CD4-positive, alpha-beta T cell treated with Interferon alpha-2 for 1 hour (primary cell): ENCODE measurements at regions not wholly inside any gene's neighbourhood (a gene's known extent, or its start where the extent isn't known, plus 50 kb on each side); places are given as distances from the start of the nearest gene placed in this dataset.

Experiments
- DNase-seq, 2 donors: peaks; one replicate each; pipeline ENCODE4 v3.0.0-alpha.2; 2020 to 2022

DNA sequence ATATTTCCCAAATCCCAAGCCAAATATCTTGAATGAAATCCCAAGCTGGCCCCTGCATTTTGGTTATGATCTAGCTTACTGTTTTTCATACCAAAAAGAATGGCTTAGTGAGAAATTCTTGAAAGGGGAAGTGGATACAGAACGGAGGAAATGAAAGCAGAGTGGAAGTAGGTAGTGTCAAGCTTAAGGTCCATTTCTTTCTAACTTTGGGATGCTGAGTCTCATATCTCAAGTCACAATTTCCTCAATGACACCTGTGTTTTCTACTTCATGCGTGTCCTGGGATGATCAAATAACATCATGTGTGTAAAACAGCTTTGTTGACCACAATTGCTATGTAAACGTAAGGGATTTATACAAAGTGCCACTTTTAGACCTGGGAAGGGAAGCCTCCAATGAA, 238.8 kb upstream of the SLC35B3 start:
- DNase-seq = no peak

DNA sequence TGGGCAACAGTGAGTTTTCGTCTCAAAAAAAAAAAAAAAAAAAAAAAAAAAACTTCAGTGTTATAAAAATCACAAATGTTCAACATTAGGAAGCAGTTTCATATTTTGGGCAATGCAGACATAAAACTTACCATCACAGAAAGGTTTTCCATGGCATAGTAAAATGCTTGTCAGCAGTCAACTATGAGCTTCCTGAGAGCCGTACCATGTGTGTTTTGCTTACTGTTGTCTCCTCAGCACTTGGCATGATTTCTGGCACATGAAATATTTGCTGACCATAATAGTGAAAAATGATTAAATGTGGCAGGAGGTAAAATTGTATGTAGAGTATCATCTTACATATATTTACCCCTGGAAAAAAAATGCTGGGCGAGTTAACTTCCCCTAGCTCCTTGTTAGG, 237.5 kb upstream of the SLC35B3 start:
- DNase-seq = no peak

DNA sequence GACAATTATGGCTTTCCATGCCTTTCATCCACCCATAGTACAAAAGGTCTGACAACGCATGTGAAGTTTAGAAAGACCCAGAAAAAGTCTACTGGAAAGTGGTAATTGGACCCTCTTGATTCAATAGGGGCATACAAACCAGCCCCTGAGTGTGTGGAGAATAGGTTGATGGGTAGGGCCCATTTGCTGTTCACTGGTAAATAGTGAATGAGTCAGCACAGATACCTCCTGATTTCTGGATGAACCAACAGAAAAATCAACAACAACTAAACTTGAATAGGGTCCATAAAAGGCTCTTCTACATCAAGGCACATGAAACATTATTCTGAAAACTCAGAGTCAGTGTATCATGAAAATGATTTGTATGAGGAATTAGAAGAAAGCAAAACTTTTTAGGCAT, 235.4 kb upstream of the SLC35B3 start:
- no peak for DNase-seq

DNA sequence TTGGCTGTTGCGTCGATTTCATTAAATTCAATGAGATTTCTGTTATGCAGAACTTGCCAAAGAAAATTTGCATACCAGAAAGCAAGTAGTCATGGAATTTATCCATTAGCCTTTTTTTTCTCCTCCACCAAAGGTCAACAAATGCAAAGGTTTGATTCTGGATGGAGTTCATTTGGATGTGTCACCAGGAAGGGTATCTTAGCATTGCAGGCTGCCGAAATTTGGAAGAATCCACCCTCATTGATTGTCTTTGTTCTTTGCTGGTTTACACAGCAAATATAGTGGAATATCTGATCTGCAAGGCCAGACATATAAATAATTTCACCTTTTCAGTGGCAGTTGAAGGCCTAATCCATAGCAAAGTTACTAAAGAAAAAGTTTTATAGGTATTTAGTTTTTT, 229.4 kb upstream of the SLC35B3 start:
- DNase-seq = no peak

DNA sequence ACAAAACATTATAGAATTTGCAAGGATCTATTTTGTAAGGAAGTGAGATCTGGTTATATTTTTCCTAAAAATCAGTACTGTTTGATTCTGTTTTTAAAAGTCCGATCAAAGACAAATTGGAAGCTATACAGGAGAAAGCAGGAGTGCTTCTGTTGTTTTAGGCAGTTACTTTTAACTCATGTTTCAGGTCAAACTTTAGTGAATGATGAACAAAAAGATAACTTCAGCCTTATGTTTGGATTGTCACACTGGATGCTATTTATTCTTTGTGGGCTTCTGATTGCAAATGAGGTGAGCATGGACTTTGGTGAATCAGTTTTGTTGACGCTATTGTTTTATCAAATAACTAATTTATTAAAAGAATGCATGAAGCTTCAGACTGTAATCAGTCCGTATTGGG, 228.7 kb upstream of the SLC35B3 start:
- DNase-seq = no peak

DNA sequence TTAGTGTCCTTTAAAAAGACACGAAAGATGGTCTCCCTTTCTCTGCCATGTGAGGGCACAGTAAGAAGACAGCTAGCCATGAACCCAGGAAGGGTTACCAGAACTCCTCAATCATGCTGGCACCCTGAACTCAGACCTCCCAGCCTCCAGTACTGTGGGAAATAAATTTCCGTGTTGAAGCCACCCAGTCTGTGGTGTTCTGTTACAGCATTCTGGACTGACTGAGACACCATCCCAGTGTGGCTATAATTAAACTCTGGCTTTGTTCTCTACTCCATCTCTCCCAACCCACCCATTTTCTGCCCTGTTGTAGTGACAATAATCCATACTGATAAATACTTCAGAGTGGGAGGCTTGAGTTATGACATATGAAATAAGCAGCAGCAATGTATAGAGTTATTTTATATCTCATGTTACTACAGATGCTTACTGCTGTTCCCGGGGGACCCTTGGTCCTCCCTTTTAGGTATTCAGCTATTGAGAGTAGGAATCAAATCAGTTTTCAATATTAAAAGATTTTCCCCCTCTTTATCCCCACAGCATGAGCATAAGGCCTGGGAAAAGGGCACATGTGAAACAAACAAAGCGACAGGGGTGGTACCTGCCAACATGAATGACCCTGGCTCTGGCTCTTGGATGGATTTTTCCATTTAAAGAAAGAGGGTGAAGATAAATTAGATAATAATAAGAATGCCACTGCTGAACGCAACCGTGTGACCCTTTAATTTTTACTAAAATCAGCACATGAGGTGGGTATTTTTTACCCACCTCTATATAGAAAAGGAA, 224.3 kb upstream of the SLC35B3 start:
- no peak for DNase-seq

DNA sequence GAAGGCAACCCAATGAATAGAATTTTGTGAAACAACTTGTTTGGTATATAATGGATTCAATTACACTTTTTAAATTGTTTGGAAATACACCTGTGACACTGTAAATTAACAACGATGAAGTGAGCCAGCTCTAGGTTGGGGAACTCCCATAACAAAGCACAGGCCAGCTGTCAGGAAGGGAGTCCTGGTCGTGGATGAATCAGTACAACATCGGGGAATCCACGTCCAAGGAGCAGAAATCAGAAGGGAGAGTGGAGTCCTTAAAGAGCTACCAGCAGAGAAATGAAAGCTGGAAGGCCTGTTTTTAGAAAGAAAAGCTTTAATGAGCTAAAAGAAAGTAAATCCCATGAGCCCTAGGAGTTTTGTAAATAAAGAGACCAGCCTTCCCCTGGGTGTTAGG, 223.1 kb upstream of the SLC35B3 start:
- DNase-seq = no peak

DNA sequence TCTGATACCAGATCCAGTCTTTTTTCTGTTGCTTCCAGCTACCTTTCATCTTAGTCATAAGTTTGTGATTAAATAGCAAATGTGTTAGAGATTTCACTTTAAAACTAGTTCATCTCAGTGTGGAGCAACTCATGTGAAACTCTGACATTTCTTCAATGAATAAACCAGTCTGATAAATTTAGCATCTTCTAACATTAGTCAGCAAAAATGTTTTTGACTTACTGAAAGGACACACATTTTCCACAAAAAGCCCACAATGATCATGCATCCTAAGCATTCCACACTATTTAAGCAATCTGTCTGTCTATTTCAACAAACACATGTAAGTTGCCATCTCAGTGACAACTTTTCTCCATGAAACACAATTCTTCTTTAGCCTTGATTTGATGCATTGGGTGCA, 222.2 kb upstream of the SLC35B3 start:
- DNase-seq = no peak

DNA sequence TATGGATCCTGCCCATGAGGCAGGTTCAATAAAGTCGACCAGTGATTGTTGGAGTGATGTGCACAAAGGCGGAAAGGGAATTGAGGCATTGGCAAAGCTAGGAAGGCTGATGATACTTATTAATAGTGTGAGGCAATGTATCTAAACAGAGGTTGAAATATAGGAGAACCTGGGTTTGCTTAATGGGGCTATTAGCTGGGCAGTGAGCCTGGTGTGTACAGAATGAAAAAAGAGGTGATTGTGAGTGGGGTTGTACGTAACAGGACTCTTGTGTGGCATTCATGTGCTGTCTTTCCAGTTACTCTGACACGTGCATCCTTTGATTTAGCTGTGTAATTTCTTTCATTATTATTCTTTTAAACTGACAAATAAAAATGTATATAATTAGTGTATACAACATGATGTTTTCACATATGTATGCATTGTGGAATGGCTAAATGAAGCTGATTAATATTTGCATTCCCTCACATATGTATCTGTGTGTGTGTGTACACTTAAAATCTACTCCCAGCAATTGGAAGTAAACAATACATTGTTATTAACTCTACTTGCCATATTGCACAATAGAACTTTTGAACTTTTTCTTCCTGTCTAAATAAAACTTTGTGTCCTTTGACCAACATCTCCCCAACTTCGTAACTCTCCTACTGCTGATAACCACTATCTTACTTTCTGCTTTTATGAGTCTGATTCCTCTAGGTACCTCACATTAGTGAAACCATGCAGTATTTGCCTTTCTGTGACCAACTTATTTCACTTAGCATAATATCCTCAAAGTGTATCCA, 220.5 kb upstream of the SLC35B3 start:
- no peak for DNase-seq

DNA sequence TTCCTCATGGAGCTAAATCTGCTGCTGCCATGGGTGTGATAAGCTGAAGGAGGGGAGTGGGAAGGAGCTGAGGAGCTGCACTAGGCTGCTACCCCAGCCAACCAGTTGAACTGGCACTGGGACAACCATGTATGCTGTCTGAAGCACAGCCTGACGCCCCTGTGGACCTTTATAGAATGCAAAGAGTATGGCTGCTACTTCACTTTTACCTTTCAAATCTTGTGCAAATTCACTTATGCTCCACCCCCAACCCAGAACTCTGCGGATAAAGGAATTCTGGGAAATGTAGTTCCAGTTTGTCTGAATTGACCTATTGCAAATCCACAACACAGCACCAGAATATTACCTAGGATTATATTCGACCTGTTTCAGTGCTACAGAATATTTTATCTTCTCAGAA, 217.4 kb upstream of the SLC35B3 start:
- no peak for DNase-seq

DNA sequence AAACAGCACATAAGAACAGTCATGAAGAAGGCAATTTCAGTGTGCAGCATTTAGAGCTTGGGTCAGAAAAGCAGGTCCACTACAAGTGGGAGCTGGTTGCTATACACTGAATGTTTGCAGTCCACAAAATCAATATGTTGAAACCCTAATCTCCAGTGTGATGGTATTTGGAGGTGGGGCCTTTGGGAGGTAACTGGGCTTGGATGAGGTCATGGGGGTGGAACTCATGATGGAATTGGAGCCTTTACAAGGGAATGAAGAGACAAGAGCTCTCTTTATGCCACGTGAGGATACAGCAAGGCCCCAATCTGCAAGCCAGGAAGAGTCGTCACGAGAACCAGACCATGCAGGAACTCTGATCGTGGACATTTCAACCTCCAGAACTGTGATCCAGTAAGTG, 216.7 kb upstream of the SLC35B3 start:
- DNase-seq = no peak

DNA sequence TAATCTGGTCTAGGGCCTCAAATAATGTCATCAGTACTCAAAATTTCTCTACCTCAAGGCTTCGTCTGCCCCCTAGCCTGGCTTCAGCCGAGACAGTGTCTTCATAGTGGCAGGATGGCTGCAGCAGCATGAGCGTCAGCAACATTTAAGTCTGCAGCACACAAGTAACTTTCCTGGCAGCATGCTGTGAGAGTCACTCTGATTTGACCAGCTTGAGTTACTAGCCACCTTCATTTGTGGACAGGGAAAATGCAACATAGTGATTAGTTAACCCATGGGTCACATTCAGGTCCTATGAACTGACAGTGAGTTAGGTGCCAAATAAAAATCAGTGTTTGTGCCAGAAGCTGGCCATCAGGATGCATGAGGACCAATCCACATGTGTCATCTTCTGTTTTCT, 209.9 kb upstream of the SLC35B3 start:
- no peak for DNase-seq

DNA sequence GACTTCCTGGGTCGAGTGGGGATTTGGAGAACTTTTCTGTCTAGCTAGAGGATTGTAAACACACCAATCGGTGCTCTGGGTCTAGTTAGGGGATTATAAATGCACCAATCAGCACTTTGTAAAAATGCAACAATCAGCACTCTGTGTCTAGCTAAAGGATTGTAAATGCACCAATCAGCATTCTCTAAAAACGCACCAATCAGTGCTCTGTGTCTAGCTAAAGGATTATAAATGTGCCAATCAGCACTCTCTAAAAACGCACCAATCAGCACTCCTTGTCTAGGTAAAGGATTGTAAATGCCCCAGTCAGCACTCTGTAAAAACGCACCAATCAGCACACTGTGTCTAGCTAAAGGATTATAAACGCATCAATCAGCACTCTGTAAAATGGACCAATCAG, 209.0 kb upstream of the SLC35B3 start:
- DNase-seq = no peak

DNA sequence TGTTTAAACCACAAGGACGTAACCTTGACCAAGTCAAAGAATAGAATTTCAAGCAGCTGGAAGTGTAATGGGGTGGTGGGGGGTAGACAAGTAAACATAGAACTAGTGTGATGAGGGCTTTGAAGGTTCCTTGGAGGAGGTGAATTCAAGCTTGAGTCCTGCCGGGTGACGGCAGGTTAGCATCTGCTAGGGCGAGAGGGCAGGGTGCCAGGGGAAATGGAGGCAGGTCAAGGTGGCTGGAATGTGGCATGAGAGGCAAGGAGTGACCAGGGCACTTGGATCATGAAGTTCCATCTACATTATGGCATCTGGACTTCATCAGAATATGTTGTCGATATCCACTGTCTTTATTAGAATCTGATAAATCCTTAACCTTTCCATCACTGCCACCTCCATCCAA, 207.5 kb upstream of the SLC35B3 start:
- DNase-seq = no peak

DNA sequence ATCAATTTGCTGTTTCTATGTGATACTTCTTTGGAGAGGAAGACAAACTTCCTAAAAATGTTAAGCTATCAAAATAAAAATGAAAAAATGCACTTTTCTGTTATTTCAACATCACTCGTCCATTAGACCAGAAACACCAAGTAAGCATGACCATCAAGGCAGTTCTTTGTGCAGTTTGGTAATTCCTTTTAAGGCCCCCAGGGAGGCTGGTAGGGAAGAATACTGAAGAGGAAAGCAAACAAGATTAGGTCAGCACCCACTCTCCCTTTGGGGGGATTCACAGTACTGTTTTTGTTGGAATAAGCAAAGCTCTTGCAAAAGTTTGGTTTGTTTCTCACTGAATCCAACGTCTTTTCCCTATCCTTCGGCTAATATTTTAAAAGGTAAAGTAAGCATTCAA, 206.8 kb upstream of the SLC35B3 start:
- DNase-seq = no peak

DNA sequence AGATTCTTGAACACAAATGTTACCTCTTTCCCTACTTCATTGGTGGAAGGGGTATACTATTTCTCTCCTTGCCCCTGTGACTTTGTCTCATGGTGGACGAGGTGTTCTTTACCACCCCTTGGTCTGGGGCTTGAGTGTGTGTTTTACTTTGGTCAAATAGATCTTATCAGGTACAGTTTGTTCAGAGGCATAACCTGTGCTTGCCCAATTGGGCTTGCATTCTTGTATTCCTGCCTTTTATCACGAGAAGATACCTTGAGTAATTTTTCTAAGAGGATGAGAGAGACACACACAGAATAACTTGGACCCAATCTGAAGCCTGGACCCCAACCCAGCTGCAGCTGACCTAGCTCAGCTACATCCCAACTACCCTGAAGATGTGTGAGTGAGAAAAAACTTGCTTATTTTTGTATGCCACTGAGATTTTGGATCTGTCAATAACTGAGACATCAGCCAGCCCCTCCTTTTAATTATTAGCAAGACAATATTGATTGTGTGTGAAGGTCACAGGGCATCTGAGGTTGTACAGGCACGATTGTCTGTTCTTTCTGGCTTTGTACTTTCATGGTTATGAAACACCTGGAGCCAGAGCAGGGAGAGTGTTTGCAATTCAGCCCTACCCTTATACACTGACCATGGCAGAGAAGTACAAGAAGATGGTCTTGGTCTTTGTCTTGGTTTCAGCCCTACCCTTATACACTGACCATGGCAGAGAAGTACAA, 204.7 kb upstream of the SLC35B3 start:
- no peak for DNase-seq

DNA sequence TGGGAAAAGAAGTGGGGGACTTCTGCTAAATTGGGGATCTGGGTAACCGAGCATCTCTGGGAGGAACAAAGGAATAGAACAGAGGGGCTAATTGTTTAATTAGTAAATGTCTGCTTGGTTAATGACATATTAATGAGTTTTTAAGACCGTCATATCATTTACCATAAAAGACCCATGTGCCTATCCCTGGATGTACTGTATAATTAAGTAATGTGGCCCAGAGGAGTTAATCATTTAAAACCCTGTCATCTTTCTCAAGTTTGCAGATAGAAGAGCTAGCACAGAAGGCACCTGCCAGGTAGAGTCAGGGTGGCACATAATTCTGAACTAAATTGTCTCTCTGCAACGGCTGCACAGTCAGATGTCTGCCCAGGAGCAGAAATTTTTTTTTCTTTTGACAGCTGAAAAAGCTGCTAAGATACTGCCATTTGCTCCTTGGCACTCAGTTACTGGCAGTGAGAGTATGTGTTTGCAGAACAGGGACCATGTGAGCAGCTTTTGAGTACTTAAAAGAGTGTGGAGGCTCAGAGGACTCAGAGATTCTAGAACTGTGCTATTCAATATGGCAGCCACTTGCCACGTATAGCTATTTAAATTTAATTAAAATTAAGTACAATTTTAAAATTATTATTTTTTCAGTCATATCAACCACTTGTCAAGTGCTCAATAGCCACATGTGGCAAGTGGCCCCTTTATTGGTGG, 202.7 kb upstream of the SLC35B3 start:
- DNase-seq = no peak

DNA sequence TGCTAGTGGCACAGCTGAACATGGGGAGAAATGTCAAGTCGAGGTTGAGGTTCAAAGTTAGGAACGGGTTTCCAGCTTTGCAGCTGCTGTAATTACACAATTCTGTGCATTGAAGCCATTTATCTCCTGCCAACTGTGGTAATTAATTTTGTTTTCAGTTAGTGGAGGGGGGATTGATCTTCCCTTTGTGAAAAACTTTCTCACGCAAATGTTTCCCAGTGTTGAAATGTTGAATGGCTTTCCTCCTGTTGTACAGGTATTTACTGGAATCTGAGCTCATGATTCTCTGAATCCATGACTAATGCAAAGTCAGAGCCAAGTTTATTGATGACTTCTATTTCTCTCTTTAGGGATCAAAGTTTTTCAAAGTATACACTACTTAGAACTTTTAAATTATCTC, 198.4 kb upstream of the SLC35B3 start:
- DNase-seq = no peak

DNA sequence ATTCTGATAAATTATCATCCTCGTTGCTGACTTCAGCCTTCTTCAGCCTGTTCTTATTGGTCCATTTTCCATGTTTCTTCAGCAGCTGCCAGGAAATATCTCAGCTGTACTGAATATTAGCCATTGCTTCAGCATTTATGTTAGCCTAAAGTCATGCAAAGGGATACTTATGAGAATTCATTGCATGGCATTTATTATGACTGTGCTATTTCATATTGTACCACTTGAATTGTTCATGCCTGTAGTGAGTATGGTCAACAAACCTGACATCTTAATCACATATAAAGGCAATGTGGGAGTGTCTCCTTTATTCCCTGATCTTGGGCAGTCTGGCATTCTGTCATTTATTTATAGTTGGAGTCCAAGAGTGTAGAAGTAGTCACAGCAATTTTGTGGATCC, 193.4 kb upstream of the SLC35B3 start:
- DNase-seq = no peak

DNA sequence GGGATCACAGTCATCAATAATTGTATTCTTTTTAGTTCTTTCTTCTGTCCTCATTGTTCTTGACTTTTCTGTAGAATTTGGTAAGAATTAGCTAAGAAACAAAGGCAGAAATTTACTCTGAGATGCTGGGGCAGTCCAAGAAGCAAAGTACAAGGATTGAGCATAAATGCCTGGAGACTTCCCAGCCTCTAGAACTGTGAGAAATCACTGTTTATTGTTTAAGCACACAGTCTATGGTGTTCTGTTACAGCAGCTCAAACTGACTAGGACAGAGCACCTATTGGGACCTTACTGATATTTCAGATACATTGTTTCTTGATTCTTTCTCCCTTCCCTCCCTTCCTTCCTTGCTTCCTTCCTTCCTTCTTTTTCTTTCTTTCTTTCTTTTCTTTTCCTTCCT, 192.7 kb upstream of the SLC35B3 start:
- no peak for DNase-seq

DNA sequence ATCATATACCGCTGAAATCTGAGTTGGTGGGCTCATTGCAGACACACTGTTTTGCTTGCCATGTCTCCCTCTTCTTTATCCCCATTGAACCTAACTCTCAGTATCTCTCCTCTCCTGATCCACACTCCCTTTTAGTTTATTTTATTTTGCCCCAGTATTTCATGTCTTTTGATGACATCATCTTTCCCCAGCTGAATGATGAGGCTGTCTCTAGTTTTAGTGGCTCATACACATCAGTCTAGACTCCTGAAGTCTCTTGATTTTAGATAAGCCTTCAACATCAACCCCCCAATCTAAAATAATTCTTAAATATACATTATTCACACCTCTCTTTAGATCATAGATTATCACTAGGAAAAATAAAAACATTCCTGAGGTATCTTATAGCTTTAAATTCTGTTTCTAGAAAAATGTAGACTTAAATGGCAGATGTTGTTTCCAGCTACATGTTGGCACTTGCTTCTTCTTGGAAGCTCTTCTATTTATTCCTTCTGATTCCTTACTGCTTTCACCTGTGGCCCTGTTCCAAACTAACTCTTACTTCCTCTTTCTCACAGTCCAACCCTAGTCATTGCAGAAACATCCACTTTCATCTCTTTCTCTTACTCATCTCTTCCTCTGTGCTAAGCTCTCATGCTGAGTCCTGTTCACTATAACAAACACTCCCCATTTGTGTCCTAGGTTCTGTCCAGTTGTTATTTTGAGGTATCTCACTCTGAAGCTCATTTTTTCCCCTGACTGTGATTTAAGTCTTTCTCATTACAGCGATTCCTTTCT, 191.9 kb upstream of the SLC35B3 start:
- no peak for DNase-seq

DNA sequence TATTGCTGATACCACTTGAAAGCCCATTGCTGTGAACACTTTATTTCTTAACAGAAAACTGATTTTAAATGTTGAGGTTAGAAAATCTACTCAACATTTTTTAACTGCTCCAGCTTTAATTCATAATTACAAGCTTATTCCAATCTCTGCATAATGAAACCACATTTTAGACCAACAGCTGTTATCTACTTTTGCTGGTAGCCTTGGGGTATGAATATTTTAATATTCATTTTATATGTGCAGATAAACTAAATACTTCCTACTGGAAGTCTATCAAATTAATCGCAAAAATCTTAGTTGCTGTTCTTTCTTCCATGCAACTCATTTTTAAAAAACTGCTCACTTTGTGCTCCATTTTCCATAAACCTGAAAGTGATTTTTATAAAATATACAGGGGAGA, 189.3 kb upstream of the SLC35B3 start:
- no peak for DNase-seq

DNA sequence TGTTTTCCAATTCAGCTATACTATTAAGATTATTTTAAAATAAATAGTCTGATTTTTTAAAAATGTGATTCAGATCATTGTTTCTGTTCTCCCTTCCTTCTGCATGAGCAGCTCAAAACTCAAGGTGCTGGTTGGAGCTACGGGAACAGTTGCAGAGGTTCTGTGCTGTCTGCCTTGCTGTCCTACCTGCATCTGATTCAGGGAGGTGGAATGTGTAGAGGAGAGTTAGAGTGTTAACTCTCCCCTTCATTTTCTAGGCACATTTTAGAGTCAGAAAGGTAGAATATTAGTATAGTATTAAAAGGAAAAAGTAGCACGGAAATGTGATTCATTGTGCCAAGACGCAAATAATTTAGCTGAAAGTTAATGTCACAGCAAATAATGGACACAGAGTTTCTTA, 188.1 kb upstream of the SLC35B3 start:
- DNase-seq = no peak
